GM12892 (cell line): ENCODE measurements at regions not wholly inside any gene's neighbourhood (a gene's known extent, or its start where the extent isn't known, plus 50 kb on each side); places are given as distances from the start of the nearest gene placed in this dataset.
"Not testable (repeated sequence)": the region's sequence is repeated elsewhere in the genome, so short reads cannot be mapped to it uniquely, and the experiment has no call there.

Source experiments
- POLR2A ChIP-seq: IDR thresholded peaks from 2 replicates; pipeline ENCODE4 v1.6.1; 2011; ENCODE audit warnings: low read depth, low read length, control low read depth
- POLR2AphosphoS5 ChIP-seq: IDR thresholded peaks from 2 replicates; pipeline ENCODE4 v1.6.1; 2011; ENCODE audit warnings: low read depth, low read length, control low read depth
- TAF1 ChIP-seq: IDR thresholded peaks from 2 replicates; pipeline ENCODE4 v1.6.1; 2011; ENCODE audit warnings: low read depth, mild to moderate bottlenecking, control low read depth, low read length, borderline replicate concordance

DNA sequence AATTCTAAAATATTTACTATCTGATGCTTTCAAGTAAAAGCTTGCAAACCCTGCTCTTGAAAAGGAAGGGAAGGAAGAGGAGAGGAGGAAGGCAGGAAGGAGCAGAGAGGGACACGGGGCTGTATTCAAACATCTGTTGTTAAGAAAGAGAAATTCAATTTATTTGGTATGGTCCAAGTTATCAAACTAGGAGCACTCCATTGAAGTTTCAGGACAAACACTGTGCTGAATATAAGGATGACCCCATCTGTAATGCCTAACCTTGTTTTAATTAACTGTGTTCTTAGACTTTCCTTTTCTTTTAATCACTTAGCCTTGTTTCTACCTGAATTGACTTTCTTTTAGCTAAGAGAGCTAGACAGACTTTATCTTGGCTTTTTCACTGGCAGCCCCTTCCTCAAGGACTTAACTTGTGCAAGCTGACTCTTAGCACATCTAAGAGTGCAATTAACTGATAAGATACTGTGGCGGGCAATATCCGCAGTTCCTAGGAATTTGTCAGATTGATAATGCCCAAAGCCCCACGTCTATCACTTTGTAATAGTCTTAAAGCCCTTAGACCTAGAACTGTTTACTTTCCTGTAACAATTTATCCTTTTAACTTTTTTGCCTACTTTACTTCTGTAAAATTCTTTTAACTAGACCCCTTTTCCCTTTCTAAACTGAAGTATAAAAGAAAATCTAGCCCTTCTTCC lies 123.2 kb upstream of the KRTAP5-11 start:
- TF ChIP-seq POLR2A, POLR2AphosphoS5, TAF1: not testable (repeated sequence)
